ENCODE measurements at regions not wholly inside any gene's neighbourhood (a gene's known extent, or its start where the extent isn't known, plus 50 kb on each side); places are given as distances from the start of the nearest gene placed in this dataset.
A peak's percentile ranks its signal among the peaks of the same experiment; 100 is the strongest.

- Histone ChIP-seq H3K27ac (no peak overlapping the region), H3K36me3 (no peaks in the 10 kb centered on the region), H3K4me3 (ENCODE audit: low read depth, low read length) (no peak overlapping the region), H3K9me3 (ENCODE audit: severe bottlenecking) (no peaks in the 10 kb centered on the region), H3K27me3 (ENCODE audit: insufficient read depth, low read depth, severe bottlenecking) (no peaks in the 10 kb centered on the region)
- no peak for TF ChIP-seq CTCF (IDR thresholded peaks at IDR 0.05; ENCODE audit: low read depth, low read length)
- DNase-seq, result no peak
These were observed 69.9 kb upstream of the IGSF21 start for GRCh38 chr1:18037651-18038050.

GRCh38 chr1:18038051-18038450 is 69.5 kb upstream of the IGSF21 start:
- H3K36me3 ChIP-seq, result no peaks in the 10 kb centered on the region
- DNase-seq, result no peak
- no peaks in the 10 kb centered on the region for H3K9me3 ChIP-seq (ENCODE audit: severe bottlenecking)
- H3K27me3 ChIP-seq (ENCODE audit: insufficient read depth, low read depth, severe bottlenecking), result no peaks in the 10 kb centered on the region
- no peak for TF ChIP-seq CTCF (IDR thresholded peaks at IDR 0.05; ENCODE audit: low read depth, low read length)
- H3K4me3 ChIP-seq (ENCODE audit: low read depth, low read length), result no peak overlapping the region
- no peak overlapping the region for H3K27ac ChIP-seq

DNA sequence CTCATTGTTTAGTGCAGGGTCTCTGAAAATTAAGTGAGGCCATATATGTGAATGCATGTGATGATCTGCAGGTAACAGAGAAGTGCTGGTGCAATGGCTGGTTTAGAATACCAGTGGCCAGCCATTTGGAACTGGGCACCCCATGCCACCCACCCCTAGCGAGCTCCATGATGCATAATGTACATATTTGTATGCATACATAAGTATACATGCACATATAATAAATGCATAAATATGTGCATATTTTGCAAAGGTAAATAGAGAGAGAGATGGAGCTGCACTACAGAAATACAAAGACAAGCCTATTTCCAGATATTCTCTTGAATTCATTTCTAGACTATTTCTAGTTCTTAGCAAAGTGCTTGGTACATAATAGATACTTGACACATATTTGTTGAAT is 68.5 kb upstream of the IGSF21 start:
- H3K27me3 ChIP-seq (ENCODE audit: insufficient read depth, low read depth, severe bottlenecking), result no peaks in the 10 kb centered on the region
- DNase-seq, result no peak
- H3K36me3 ChIP-seq, result no peaks in the 10 kb centered on the region
- H3K9me3 ChIP-seq (ENCODE audit: severe bottlenecking), result no peaks in the 10 kb centered on the region
- H3K27ac ChIP-seq, result no peak overlapping the region
- no peak for TF ChIP-seq CTCF (IDR thresholded peaks at IDR 0.05; ENCODE audit: low read depth, low read length)
- H3K4me3 ChIP-seq (ENCODE audit: low read depth, low read length), result no peak overlapping the region

DNA sequence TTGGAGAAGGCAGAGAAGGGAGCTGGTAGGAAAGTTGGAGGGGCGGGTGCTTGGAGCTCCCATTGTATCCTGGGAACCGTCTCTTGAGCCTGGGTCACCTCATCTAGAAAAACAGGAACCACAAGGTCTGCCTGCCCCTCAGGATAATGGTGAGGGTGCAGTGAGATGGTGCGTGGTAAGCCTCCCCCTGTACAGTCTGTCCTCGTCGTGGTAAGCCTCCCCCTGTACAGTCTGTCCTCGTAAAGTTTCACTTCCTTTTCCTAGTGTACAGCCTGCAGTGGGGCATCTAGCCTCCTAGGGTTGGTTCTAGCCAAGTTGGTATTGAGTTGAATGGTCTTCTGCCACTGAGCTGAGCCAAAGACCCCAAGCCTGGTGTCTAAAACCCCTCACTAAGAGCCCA is 66.5 kb upstream of the IGSF21 start:
- DNase-seq, result no peak
- H3K9me3 ChIP-seq (ENCODE audit: severe bottlenecking), result no peaks in the 10 kb centered on the region
- no peak overlapping the region for H3K27ac ChIP-seq
- no peak overlapping the region for H3K4me3 ChIP-seq (ENCODE audit: low read depth, low read length)
- TF ChIP-seq CTCF (IDR thresholded peaks at IDR 0.05; ENCODE audit: low read depth, low read length), result no peak
- no peaks in the 10 kb centered on the region for H3K27me3 ChIP-seq (ENCODE audit: insufficient read depth, low read depth, severe bottlenecking)
- H3K36me3 ChIP-seq, result no peaks in the 10 kb centered on the region

DNA sequence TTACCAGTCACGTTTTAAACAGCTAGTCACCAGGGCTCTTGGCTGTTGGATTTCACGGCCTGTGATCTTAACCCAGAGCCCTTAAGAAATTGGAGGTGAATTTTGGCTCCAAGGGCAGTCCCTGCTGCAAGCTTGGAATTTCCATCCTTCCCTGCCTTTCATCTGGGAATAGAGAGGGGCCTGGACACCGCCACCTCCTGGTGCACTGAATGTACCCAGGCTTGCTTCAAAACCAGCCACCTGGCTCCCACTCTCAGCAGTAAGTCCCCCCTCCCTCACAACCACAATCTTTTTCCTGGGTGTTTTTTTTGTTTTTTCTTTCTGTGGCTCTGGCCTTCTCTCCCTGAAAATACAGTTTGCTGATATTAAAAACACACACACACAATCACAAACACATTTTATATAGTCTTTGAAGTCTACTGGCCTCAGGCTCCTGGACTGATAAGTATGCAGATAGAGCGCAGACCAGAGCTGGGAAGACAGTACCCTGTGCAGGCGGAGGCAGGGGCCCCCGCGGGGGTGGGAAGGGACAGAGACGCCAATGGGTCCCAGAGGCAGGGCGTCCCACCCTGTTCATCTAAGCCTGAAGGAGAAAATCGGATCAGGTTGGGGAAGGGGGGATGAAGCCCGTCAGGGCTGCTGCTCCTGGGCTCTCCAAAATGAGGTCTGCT is 65.8 kb upstream of the IGSF21 start:
- Histone ChIP-seq H3K27ac (no peak overlapping the region), H3K27me3 (ENCODE audit: insufficient read depth, low read depth, severe bottlenecking) (no peaks in the 10 kb centered on the region), H3K36me3 (no peaks in the 10 kb centered on the region), H3K9me3 (ENCODE audit: severe bottlenecking) (no peaks in the 10 kb centered on the region), H3K4me3 (ENCODE audit: low read depth, low read length) (no peak overlapping the region)
- peak; percentile 29 for DNase-seq
- TF ChIP-seq CTCF (IDR thresholded peaks at IDR 0.05; ENCODE audit: low read depth, low read length), result peak; percentile 63

DNA sequence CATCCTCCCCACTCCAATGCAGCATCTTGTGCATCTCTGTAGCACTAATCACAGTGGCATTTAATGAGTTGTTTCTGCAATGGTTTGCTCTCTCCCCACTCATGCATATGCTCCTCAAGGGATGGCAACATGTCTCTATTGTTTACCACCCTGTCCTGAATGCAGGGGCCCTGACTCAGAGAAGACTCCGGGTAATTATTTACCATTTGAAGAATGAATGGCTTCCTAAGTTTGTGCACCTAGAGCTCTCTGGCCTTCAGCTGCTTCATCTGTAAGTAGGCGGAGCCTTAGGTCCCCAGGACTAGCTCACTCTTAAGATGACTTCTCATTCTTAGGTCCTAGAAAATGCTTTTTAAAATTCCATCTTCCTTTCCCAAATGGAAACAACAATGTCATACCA is 63.7 kb upstream of the IGSF21 start:
- no peaks in the 10 kb centered on the region for H3K27me3 ChIP-seq (ENCODE audit: insufficient read depth, low read depth, severe bottlenecking)
- TF ChIP-seq CTCF (IDR thresholded peaks at IDR 0.05; ENCODE audit: low read depth, low read length), result no peak
- H3K4me3 ChIP-seq (ENCODE audit: low read depth, low read length), result no peak overlapping the region
- H3K27ac ChIP-seq, result no peak overlapping the region
- no peak for DNase-seq
- no peaks in the 10 kb centered on the region for H3K9me3 ChIP-seq (ENCODE audit: severe bottlenecking)
- no peaks in the 10 kb centered on the region for H3K36me3 ChIP-seq
